OCI-LY3 (cell line): ENCODE measurements at regions not wholly inside any gene's neighbourhood (a gene's known extent, or its start where the extent isn't known, plus 50 kb on each side); places are given as distances from the start of the nearest gene placed in this dataset.

ENCODE experiments used
- H2AFZ ChIP-seq: fragments of 200-600, 300-600 bp; shearing (Covaris generic); 2 replicates; pipeline ENCODE4 v1.6.0; 2014; ENCODE audit warnings: antibody characterized with exemption, low read depth, low read length
- H3K27ac ChIP-seq: fragments of 200-600, 300-600 bp; sonication (generic); 2 replicates; pipeline ENCODE4 v1.5.1; 2014; ENCODE audit warnings: mild to moderate bottlenecking, low read length, moderate library complexity, mixed read lengths
- H3K27me3 ChIP-seq: fragments of 200-600, 300-600 bp; sonication (generic); 2 replicates; pipeline ENCODE4 v1.6.1; 2014; ENCODE audit warnings: low read depth, low read length, mixed read lengths
- H3K36me3 ChIP-seq: fragments of 200-600, 300-600 bp; sonication (generic); replicated peaks from 2 replicates; pipeline ENCODE3; 2014; ENCODE audit warnings: low read depth, low read length, mixed read lengths
- H3K4me1 ChIP-seq: fragments of 300-600, 200-600 bp; sonication (generic); 2 replicates; pipeline ENCODE4 v1.6.1; 2014; ENCODE audit warnings: low read length, mixed read lengths
- H3K4me2 ChIP-seq: fragments of 200-600, 300-600 bp; sonication (generic); 2 replicates; pipeline ENCODE4 v1.6.1; 2014; ENCODE audit warnings: low read length, mixed read lengths
- H3K4me3 ChIP-seq: fragments of 300-600, 200-600 bp; sonication (generic); 2 replicates; pipeline ENCODE4 v1.5.1; 2014; ENCODE audit warnings: antibody characterized with exemption, mild to moderate bottlenecking, low read length, moderate library complexity
- H3K79me2 ChIP-seq: fragments of 300-600, 200-600 bp; shearing (Covaris generic); 2 replicates; pipeline ENCODE4 v1.6.1; 2014; ENCODE audit warnings: mild to moderate bottlenecking, low read length, mixed read lengths
- H3K9ac ChIP-seq: fragments of 300-600, 200-600 bp; shearing (Covaris generic); 2 replicates; pipeline ENCODE4 v1.6.0; 2014; ENCODE audit warnings: mild to moderate bottlenecking, low read length, moderate library complexity
- H3K9me3 ChIP-seq: fragments of 200-600, 300-600 bp; shearing (Covaris generic); 2 replicates; pipeline ENCODE4 v1.6.1; 2014; ENCODE audit warnings: low read length, mixed read lengths; ENCODE audit not compliant: insufficient read depth
- H4K20me1 ChIP-seq: fragments of 200-600, 300-600 bp; sonication (generic); 2 replicates; pipeline ENCODE4 v1.6.1; 2016; ENCODE audit warnings: low read length, mixed read lengths; ENCODE audit not compliant: insufficient read depth
- EZH2phosphoT487 ChIP-seq: fragments of 200-600 bp; shearing (Covaris generic); IDR thresholded peaks from 2 replicates; pipeline ENCODE4 v1.6.1; 2018; ENCODE audit warnings: antibody characterized with exemption, mixed run types, low read depth
- TF ChIP-seq, protein P1 (sequence below): fragments of 200-600, 300-600 bp; sonication (generic); IDR thresholded peaks from 2 replicates; pipeline ENCODE4 v1.5.1; 2014; ENCODE audit warnings: antibody characterized with exemption, low read length, low read depth

DNA sequence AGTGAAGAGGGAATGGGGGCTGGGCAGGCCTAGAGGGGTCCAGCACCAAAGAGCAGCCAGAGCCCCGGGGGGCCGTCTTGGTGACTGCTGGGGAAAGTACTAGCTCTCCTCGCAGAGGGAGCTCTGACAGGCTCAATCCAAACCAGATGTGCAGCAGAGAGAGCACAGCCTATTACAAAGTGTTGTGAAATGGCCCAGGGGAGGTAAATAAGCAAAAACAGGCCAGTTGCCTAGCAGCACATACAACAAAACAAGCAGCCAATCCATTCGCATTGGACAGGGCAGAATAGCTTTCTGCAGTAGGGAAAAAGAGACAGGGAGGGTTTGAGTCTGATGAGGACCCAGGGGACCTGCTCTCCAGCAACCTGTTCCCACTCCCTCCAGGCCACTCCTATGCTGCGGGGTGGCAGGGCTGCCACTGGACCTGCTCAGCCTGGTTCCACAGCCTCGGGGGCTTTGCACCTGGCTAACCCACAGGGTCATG, 239.6 kb upstream of the FGGY start:
- no peak for TF ChIP-seq EZH2phosphoT487
- TF ChIP-seq, protein P1, sequence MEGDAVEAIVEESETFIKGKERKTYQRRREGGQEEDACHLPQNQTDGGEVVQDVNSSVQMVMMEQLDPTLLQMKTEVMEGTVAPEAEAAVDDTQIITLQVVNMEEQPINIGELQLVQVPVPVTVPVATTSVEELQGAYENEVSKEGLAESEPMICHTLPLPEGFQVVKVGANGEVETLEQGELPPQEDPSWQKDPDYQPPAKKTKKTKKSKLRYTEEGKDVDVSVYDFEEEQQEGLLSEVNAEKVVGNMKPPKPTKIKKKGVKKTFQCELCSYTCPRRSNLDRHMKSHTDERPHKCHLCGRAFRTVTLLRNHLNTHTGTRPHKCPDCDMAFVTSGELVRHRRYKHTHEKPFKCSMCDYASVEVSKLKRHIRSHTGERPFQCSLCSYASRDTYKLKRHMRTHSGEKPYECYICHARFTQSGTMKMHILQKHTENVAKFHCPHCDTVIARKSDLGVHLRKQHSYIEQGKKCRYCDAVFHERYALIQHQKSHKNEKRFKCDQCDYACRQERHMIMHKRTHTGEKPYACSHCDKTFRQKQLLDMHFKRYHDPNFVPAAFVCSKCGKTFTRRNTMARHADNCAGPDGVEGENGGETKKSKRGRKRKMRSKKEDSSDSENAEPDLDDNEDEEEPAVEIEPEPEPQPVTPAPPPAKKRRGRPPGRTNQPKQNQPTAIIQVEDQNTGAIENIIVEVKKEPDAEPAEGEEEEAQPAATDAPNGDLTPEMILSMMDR = no peak
- Histone ChIP-seq H3K9me3 (no peaks in the 10 kb centered on the region), H3K27ac (no peak overlapping the region), H3K4me3 (no peak overlapping the region), H3K9ac (no peak overlapping the region), H3K4me1 (no peaks in the 10 kb centered on the region), H3K27me3 (no peaks in the 10 kb centered on the region), H3K79me2 (no peaks in the 10 kb centered on the region), H3K4me2 (no peak overlapping the region), H2AFZ (no peak overlapping the region), H3K36me3 (no peaks in the 10 kb centered on the region), H4K20me1 (no peaks in the 10 kb centered on the region)

DNA sequence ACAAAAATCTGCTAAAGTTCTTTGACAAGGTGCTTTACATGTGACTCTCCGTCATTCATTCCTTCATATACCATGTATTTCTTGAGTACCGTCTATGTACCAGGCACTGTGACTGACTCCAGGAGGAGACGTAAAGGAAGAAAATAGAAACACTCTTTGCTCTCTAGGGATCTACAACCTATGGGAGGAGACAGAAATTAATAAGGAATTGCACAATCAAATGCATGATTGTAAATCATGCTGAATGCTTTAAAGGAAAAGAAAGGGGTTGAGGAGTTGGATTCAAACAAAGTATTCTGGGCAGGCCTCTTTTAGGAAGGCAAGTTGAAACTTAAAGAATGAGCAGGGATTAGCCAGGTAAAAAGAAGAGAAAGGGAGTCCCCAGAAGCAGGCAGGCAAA, 239.1 kb upstream of the FGGY start:
- Histone ChIP-seq H3K4me2 (no peak overlapping the region), H2AFZ (no peak overlapping the region), H3K9me3 (no peaks in the 10 kb centered on the region), H3K27ac (no peak overlapping the region), H3K36me3 (no peaks in the 10 kb centered on the region), H4K20me1 (no peaks in the 10 kb centered on the region), H3K4me1 (no peaks in the 10 kb centered on the region), H3K27me3 (no peaks in the 10 kb centered on the region), H3K4me3 (no peak overlapping the region), H3K9ac (no peak overlapping the region), H3K79me2 (no peaks in the 10 kb centered on the region)
- TF ChIP-seq, protein P1 = no peak
- no peak for TF ChIP-seq EZH2phosphoT487

DNA sequence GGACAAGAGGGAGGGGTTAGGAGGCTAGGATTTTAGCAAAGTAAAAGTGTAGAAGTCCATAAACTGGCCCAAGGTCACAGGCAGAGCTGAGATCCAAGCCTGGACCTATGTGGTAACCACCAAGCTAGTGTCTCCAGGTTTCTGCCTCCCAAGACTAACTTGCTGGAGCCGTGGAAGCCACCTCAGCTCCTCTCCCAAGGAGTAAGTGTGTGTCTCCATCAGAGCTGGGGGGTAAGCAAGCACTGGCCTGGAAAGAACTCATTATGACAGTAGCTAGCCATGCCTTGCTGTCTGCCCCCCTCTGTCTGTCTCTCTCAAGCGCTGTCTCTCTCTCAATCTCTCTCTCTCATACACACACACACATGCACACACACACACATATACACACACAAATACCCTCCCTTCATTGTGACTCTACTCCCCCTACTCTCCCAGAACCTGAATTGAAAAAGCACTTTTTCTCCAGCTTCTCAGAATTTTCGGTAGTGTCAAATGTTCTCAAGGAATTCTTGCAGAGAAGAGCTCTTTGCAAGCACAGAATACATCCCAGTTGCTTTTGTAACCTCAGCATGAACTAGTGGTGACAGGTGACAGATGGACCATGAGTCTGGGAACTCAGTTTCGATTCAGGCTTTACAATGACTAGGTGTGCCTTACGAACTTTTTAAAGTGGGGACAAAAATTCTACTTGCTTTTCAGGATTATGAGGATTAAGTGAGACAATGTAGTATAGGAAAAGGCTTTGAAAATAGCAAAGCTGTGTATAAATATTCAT, 238.0 kb upstream of the FGGY start:
- Histone ChIP-seq H3K36me3 (no peaks in the 10 kb centered on the region), H2AFZ (no peak overlapping the region), H3K9me3 (no peaks in the 10 kb centered on the region), H3K9ac (no peak overlapping the region), H4K20me1 (no peaks in the 10 kb centered on the region), H3K27me3 (no peaks in the 10 kb centered on the region), H3K4me1 (no peaks in the 10 kb centered on the region), H3K79me2 (no peaks in the 10 kb centered on the region), H3K27ac (no peak overlapping the region), H3K4me3 (no peak overlapping the region), H3K4me2 (no peak overlapping the region)
- TF ChIP-seq, protein P1 = no peak
- no peak for TF ChIP-seq EZH2phosphoT487

DNA sequence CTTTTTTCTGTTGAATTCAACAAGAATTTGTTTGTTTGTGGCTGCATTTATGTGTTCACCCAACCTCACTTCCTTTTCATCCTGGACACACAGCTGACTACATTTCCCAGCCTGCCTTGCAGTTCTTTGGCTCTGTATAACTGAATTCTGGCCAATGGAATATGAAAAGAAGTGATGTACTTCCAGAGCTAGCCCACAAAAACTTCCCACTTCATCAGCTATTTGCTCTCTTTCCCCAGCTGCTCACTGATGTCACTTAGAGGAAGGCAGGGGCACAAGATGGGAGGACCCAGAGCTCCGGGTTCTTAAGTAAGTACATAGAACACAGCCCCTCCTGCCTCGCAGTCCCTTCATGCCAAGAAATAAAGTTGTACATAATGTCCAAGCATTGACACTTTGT, 235.0 kb upstream of the FGGY start:
- no peak overlapping the region for H3K4me3 ChIP-seq
- H3K79me2 ChIP-seq = no peaks in the 10 kb centered on the region
- no peaks in the 10 kb centered on the region for H3K27me3 ChIP-seq
- no peaks in the 10 kb centered on the region for H3K36me3 ChIP-seq
- no peak overlapping the region for H3K27ac ChIP-seq
- no peak for TF ChIP-seq EZH2phosphoT487
- TF ChIP-seq, protein P1 = no peak
- H3K4me2 ChIP-seq = no peak overlapping the region
- no peaks in the 10 kb centered on the region for H3K4me1 ChIP-seq
- H3K9ac ChIP-seq = no peak overlapping the region
- H3K9me3 ChIP-seq = no peaks in the 10 kb centered on the region
- H2AFZ ChIP-seq = no peak overlapping the region
- H4K20me1 ChIP-seq = no peaks in the 10 kb centered on the region
